ENCODE measurements at regions not wholly inside any gene's neighbourhood (a gene's known extent, or its start where the extent isn't known, plus 50 kb on each side); places are given as distances from the start of the nearest gene placed in this dataset.

GRCh38 chr7:153396475-153396874 is 636.9 kb downstream of the ACTR3B start:
- TF ChIP-seq TSHZ2 (CRISPR knock-in tag; IDR thresholded peaks at IDR 0.05) (no peak), RARB (CRISPR knock-in tag; IDR thresholded peaks at IDR 0.05) (no peak), BACH2 (CRISPR knock-in tag; IDR thresholded peaks at IDR 0.05; ENCODE audit: borderline replicate concordance) (no peak), ISL1 (CRISPR knock-in tag; IDR thresholded peaks at IDR 0.05) (no peak), PPARA (CRISPR knock-in tag; IDR thresholded peaks at IDR 0.05; ENCODE audit: borderline replicate concordance) (no peak), GLIS3 (CRISPR knock-in tag; IDR thresholded peaks at IDR 0.05) (no peak), CREB5 (CRISPR knock-in tag; IDR thresholded peaks at IDR 0.05; ENCODE audit: low read depth) (no peak)

Data from SK-N-SH treated with all-trans-retinoic acid at 6 μM for 48 hours (cell line).